Gastrocnemius medialis (tissue), 4 donors: ENCODE measurements at regions not wholly inside any gene's neighbourhood (a gene's known extent, or its start where the extent isn't known, plus 50 kb on each side); places are given as distances from the start of the nearest gene placed in this dataset.

Experiments
- ATAC-seq, 2 donors: fragments of 150-250 bp; one replicate each; pipeline ENCODE4 v1.9.1; 2016
- DNase-seq, 2 donors: peaks; one replicate each; pipeline ENCODE4 v3.0.0-alpha.2; 2019
- H3K27ac ChIP-seq, 4 donors: fragments of 200-600 bp; sonication (generic); 1 replicate in 1 of 4; 2 replicates in 3 of 4; pipeline ENCODE4 v1.5.1; 2016 to 2018; ENCODE audit warnings: mild to moderate bottlenecking in 2 of 4, moderate library complexity in 1 of 4
- H3K27me3 ChIP-seq, 3 donors: fragments of 200-600 bp; sonication (generic) in 2 of 3; 1 replicate in 1 of 3; 2 replicates in 2 of 3; pipeline versions ENCODE4 v1.5.1 to v1.6.0; 2016 to 2019; ENCODE audit warnings: mild to moderate bottlenecking in 1 of 3, moderate library complexity in 1 of 3
- H3K36me3 ChIP-seq, 2 donors: fragments of 200-600 bp; sonication (generic) in 1 of 2; one replicate each; pipeline ENCODE4 v1.5.1; 2017 to 2018
- H3K4me1 ChIP-seq, 2 donors: fragments of 200-600 bp; sonication (generic) in 1 of 2; one replicate each; pipeline ENCODE4 v1.5.1; 2016 to 2017; ENCODE audit warnings: mild to moderate bottlenecking in 2 of 2
- H3K4me3 ChIP-seq, 4 donors: fragments of 200-600 bp; sonication (generic) in 3 of 4; 1 replicate in 1 of 4; 2 replicates in 3 of 4; pipeline ENCODE4 v1.5.1; 2016 to 2019; ENCODE audit warnings: mild to moderate bottlenecking in 2 of 4
- H3K9me3 ChIP-seq, 3 donors: fragments of 200-600 bp; sonication (generic) in 2 of 3; 1 replicate in 1 of 3; 2 replicates in 2 of 3; pipeline ENCODE4 v1.5.1; 2016 to 2019
- CTCF ChIP-seq, 5 experiments: fragments of 450-650 bp in 3 of 5; fragments of 200-600 bp in 2 of 5; sonication (generic) in 2 of 5; IDR thresholded peaks in 4 of 5; conservative IDR thresholded peaks in 1 of 5; 1 replicate in 4 of 5; 2 replicates in 1 of 5; pipeline ENCODE4 v1.5.1; 2016 to 2019; ENCODE audit warnings: antibody characterized with exemption in 5 of 5, mild to moderate bottlenecking in 3 of 5, moderate library complexity in 3 of 5
- POLR2A ChIP-seq, 2 donors: fragments of 450-650 bp; IDR thresholded peaks; one replicate each; pipeline ENCODE4 v1.6.1; 2017; ENCODE audit warnings: antibody characterized with exemption in 2 of 2, mild to moderate bottlenecking in 2 of 2, moderate library complexity in 2 of 2
- in situ Hi-C, 4 donors: fragments of 200-750 bp; cut with MboI; loops; one replicate each; pipeline versions ENCODE4 v1.15.0 to v1.8.0; 2017; ENCODE audit warnings: low sequenced_read_pairs in 4 of 4
- intact Hi-C: fragments of 100-400 bp; cut with DNase I; formaldehyde crosslinking; loops from one replicate; pipeline ENCODE4 v1.15.1; 2023; ENCODE audit warnings: low total_unique reads

- Histone ChIP-seq H3K4me1 (peaks cover 10 to 16% of the 10 kb centered on the region in 2 donors), H3K4me3 (no peak overlapping the region), H3K27ac (peak overlapping the region in 3 of 4 donors; percentile 2 to 74 (median 39)), H3K27me3 (no peaks in the 10 kb centered on the region), H3K36me3 (no peaks in the 10 kb centered on the region), H3K9me3 (no peaks in the 10 kb centered on the region)
- TF ChIP-seq POLR2A (IDR thresholded peaks at IDR 0.05) (no peak), CTCF (IDR thresholded peaks at IDR 0.05 in 4 of 5, conservative IDR thresholded peaks at IDR 0.05 in 1 of 5) (no peak)
- in situ Hi-C loops (no loop called here), intact Hi-C loops (loop anchor here (5.0 kb wide), 1 partner anchor 52 kb away; no protein-coding TSS in a partner anchor)
- DNase-seq (no peak), ATAC-seq (no peak)
These were observed 113.1 kb upstream of the SLC45A1 start for GRCh38 chr1:8204826-8205225.

- Histone ChIP-seq H3K27me3 (no peaks in the 10 kb centered on the region), H3K4me3 (no peak overlapping the region), H3K27ac (peak overlapping the region in 2 of 4 donors; percentile 70 to 74), H3K36me3 (no peaks in the 10 kb centered on the region), H3K4me1 (peaks cover 10 to 16% of the 10 kb centered on the region in 2 donors), H3K9me3 (no peaks in the 10 kb centered on the region)
- in situ Hi-C loops (no loop called here), intact Hi-C loops (loop anchor here (5.0 kb wide), 1 partner anchor 54 kb away; no protein-coding TSS in a partner anchor)
- TF ChIP-seq CTCF (IDR thresholded peaks at IDR 0.05 in 4 of 5, conservative IDR thresholded peaks at IDR 0.05 in 1 of 5) (no peak), POLR2A (IDR thresholded peaks at IDR 0.05) (no peak)
- no peak for DNase-seq
- no peak for ATAC-seq
These were observed 114.4 kb upstream of the SLC45A1 start for GRCh38 chr1:8203551-8203950.

- Histone ChIP-seq H3K27ac (peak overlapping the region; percentile 20 to 74 (median 68)), H3K9me3 (no peaks in the 10 kb centered on the region), H3K27me3 (no peaks in the 10 kb centered on the region), H3K4me1 (peaks cover 10 to 16% of the 10 kb centered on the region in 2 donors), H3K36me3 (no peaks in the 10 kb centered on the region), H3K4me3 (no peak overlapping the region)
- intact Hi-C loops (loop anchor here (5.0 kb wide), 1 partner anchor 54 kb away; no protein-coding TSS in a partner anchor), in situ Hi-C loops (no loop called here)
- ATAC-seq (peak; percentile 60 to 63), DNase-seq (peak in 1 of 2 donors; percentile 67)
- no peak for TF ChIP-seq POLR2A (IDR thresholded peaks at IDR 0.05)
- no peak for TF ChIP-seq CTCF (IDR thresholded peaks at IDR 0.05 in 4 of 5, conservative IDR thresholded peaks at IDR 0.05 in 1 of 5)
These were observed 114.9 kb upstream of the SLC45A1 start for GRCh38 chr1:8203056-8203455.

- peak overlapping the region; percentile 56 to 74 (median 68) for H3K27ac ChIP-seq
- H3K4me1 ChIP-seq = peaks cover 16 to 23% of the 10 kb centered on the region in 2 donors
- no peaks in the 10 kb centered on the region for H3K9me3 ChIP-seq
- TF ChIP-seq CTCF (IDR thresholded peaks at IDR 0.05 in 4 of 5, conservative IDR thresholded peaks at IDR 0.05 in 1 of 5) (no peak), POLR2A (IDR thresholded peaks at IDR 0.05) (no peak)
- ATAC-seq (peak; percentile 81 to 87), DNase-seq (peak; percentile 50 to 65)
- H3K27me3 ChIP-seq = no peaks in the 10 kb centered on the region
- in situ Hi-C loops (no loop called here), intact Hi-C loops (loop anchor here (5.0 kb wide), 1 partner anchor 55 kb away; no protein-coding TSS in a partner anchor)
- no peaks in the 10 kb centered on the region for H3K36me3 ChIP-seq
- no peak overlapping the region for H3K4me3 ChIP-seq
These were observed 115.6 kb upstream of the SLC45A1 start for GRCh38 chr1:8202182-8202905.
